Caco-2 (cell line): ENCODE measurements at regions not wholly inside any gene's neighbourhood (a gene's known extent, or its start where the extent isn't known, plus 50 kb on each side); places are given as distances from the start of the nearest gene placed in this dataset.

Experiments
- BruUV-seq: library from RNA; stranded (reverse); fragments of 400-500 nt; replicated peaks from 2 replicates; lab custom pipeline; 2021; lab: Mats Ljungman, UMichigan
- CTCF ChIA-PET: fragments of 300-600 bp; sonication (Branson Sonifier 250); formaldehyde crosslinking; loops from one replicate; lab custom pipeline; 2022; ENCODE audit warnings: antibody characterized with exemption; lab: Charles Lee
- POLR2A ChIA-PET: fragments of 300-600 bp; sonication (Branson Sonifier 250); formaldehyde crosslinking; loops from one replicate; lab custom pipeline; 2022; ENCODE audit warnings: antibody characterized with exemption; lab: Charles Lee
- DNase-seq, 2 experiments: peaks; one replicate each; pipeline versions ENCODE4 v3.0.0 to v3.0.0-alpha.2; 2020 to 2022
- H3K27me3 ChIP-seq: replicated peaks from 2 replicates; pipeline ENCODE4 v1.6.0; 2011; ENCODE audit warnings: low read length; ENCODE audit not compliant: control insufficient read depth, insufficient read depth
- H3K36me3 ChIP-seq: 2 replicates; pipeline ENCODE4 v1.5.1; 2011; ENCODE audit warnings: low read length; ENCODE audit not compliant: control insufficient read depth, insufficient read depth
- H3K4me1 ChIP-seq: fragments of 250-450 bp; sonication (Bioruptor Pico); 2 replicates; pipeline ENCODE4 v1.5.1; 2020; ENCODE audit warnings: mild to moderate bottlenecking
- H3K4me3 ChIP-seq: 2 replicates; pipeline ENCODE4 v1.5.1; 2011; ENCODE audit warnings: low read depth, mild to moderate bottlenecking, control low read depth, low read length
- H3K9me3 ChIP-seq: fragments of 250-450 bp; sonication (Bioruptor Pico); 2 replicates; pipeline ENCODE4 v1.5.1; 2020; ENCODE audit warnings: mild to moderate bottlenecking, moderate library complexity
- H3K27ac Mint-ChIP-seq: one replicate; pipeline ENCODE4 v1.8.0; 2022; ENCODE audit warnings: mixed read lengths; ENCODE audit not compliant: unreplicated experiment
- H3K27me3 Mint-ChIP-seq: one replicate; pipeline ENCODE4 v1.8.0; 2022; ENCODE audit warnings: mixed read lengths; ENCODE audit not compliant: insufficient read depth, unreplicated experiment
- H3K36me3 Mint-ChIP-seq: one replicate; pipeline ENCODE4 v1.8.0; 2022; ENCODE audit warnings: mild to moderate bottlenecking, mixed read lengths; ENCODE audit not compliant: insufficient read depth, unreplicated experiment
- H3K4me1 Mint-ChIP-seq: one replicate; pipeline ENCODE4 v1.8.0; 2022; ENCODE audit warnings: low read depth, mixed read lengths; ENCODE audit not compliant: unreplicated experiment
- H3K4me3 Mint-ChIP-seq: one replicate; pipeline ENCODE4 v1.8.0; 2022; ENCODE audit warnings: mild to moderate bottlenecking, moderate library complexity, mixed read lengths; ENCODE audit not compliant: unreplicated experiment
- H3K9me3 Mint-ChIP-seq: one replicate; pipeline ENCODE4 v1.8.0; 2022; ENCODE audit warnings: mixed read lengths; ENCODE audit not compliant: unreplicated experiment
- CTCF ChIP-seq, 2 experiments: fragments of 200-600 bp in 1 of 2; IDR thresholded peaks; 1 replicate in 1 of 2; 2 replicates in 1 of 2; pipeline versions ENCODE4 v1.5.1 to v1.8.0; 2011 to 2022; ENCODE audit warnings: antibody characterized with exemption in 1 of 2, control low read depth in 1 of 2, inconsistent platforms in 1 of 2, low read depth in 1 of 2, low read length in 1 of 2, mild to moderate bottlenecking in 1 of 2, moderate library complexity in 1 of 2; ENCODE audit not compliant: insufficient read depth in 1 of 2, severe bottlenecking in 1 of 2, unreplicated experiment in 1 of 2
- intact Hi-C: fragments of 100-400 bp; cut with micrococcal nuclease; formaldehyde crosslinking; loops from one replicate; pipeline ENCODE4 v1.10.0; 2022; ENCODE audit not compliant: unreplicated experiment

GRCh38 chr5:82817897-82818676, 259.1 kb downstream of the TMEM167A start:
- H3K9me3 ChIP-seq: no peaks in the 10 kb centered on the region
- intact Hi-C loops: no loop called here
- Mint-ChIP-seq H3K27ac (no peak overlapping the region), H3K4me1 (no peaks in the 10 kb centered on the region), H3K9me3 (no peaks in the 10 kb centered on the region), H3K4me3 (no peak overlapping the region), H3K36me3 (no peaks in the 10 kb centered on the region), H3K27me3 (no peaks in the 10 kb centered on the region)
- ChIA-PET POLR2A (no interaction called here), CTCF (no interaction called here)
- DNase-seq: no peak
- H3K4me3 ChIP-seq: no peak overlapping the region
- no peaks in the 10 kb centered on the region for H3K4me1 ChIP-seq
- no peaks in the 10 kb centered on the region for H3K36me3 ChIP-seq
- no peak for TF ChIP-seq CTCF (IDR thresholded peaks at IDR 0.05; ENCODE audit: insufficient read depth in 1 of 2, low read depth in 1 of 2, low read length in 1 of 2, severe bottlenecking in 1 of 2, unreplicated experiment in 1 of 2)
- H3K27me3 ChIP-seq: no peaks in the 10 kb centered on the region
- no TSS peak for BruUV-seq

- DNase-seq: no peak
- Mint-ChIP-seq H3K36me3 (no peaks in the 10 kb centered on the region), H3K9me3 (no peaks in the 10 kb centered on the region), H3K27me3 (no peaks in the 10 kb centered on the region), H3K27ac (no peak overlapping the region), H3K4me3 (no peak overlapping the region), H3K4me1 (no peaks in the 10 kb centered on the region)
- no peaks in the 10 kb centered on the region for H3K4me1 ChIP-seq
- H3K9me3 ChIP-seq: no peaks in the 10 kb centered on the region
- TF ChIP-seq CTCF (IDR thresholded peaks at IDR 0.05; ENCODE audit: insufficient read depth in 1 of 2, low read depth in 1 of 2, low read length in 1 of 2, severe bottlenecking in 1 of 2, unreplicated experiment in 1 of 2): no peak
- H3K36me3 ChIP-seq: no peaks in the 10 kb centered on the region
- no peaks in the 10 kb centered on the region for H3K27me3 ChIP-seq
- BruUV-seq: no TSS peak
- ChIA-PET CTCF (no interaction called here), POLR2A (no interaction called here)
- H3K4me3 ChIP-seq: no peak overlapping the region
- intact Hi-C loops: no loop called here
Measured at GRCh38 chr5:82816926-82817325, 260.3 kb downstream of the TMEM167A start.

GRCh38 chr5:82815871-82816270, 261.3 kb downstream of the TMEM167A start:
- Histone ChIP-seq H3K4me3 (no peak overlapping the region), H3K9me3 (no peaks in the 10 kb centered on the region), H3K4me1 (no peaks in the 10 kb centered on the region), H3K36me3 (no peaks in the 10 kb centered on the region), H3K27me3 (no peaks in the 10 kb centered on the region)
- BruUV-seq: no TSS peak
- no peaks in the 10 kb centered on the region for H3K4me1 Mint-ChIP-seq
- H3K27ac Mint-ChIP-seq: no peak overlapping the region
- POLR2A ChIA-PET: no interaction called here
- CTCF ChIA-PET: no interaction called here
- no peaks in the 10 kb centered on the region for H3K27me3 Mint-ChIP-seq
- TF ChIP-seq CTCF (IDR thresholded peaks at IDR 0.05; ENCODE audit: insufficient read depth in 1 of 2, low read depth in 1 of 2, low read length in 1 of 2, severe bottlenecking in 1 of 2, unreplicated experiment in 1 of 2): no peak
- no peak for DNase-seq
- intact Hi-C loops: no loop called here
- no peaks in the 10 kb centered on the region for H3K9me3 Mint-ChIP-seq
- no peaks in the 10 kb centered on the region for H3K36me3 Mint-ChIP-seq
- no peak overlapping the region for H3K4me3 Mint-ChIP-seq
